HG02981 (cell line): ENCODE measurements at regions not wholly inside any gene's neighbourhood (a gene's known extent, or its start where the extent isn't known, plus 50 kb on each side); places are given as distances from the start of the nearest gene placed in this dataset.

ENCODE experiments used
- ATAC-seq: cut with Tn5 transposase; IDR thresholded peaks from one replicate; pipeline ENCODE4 v1.9.1; 2021; ENCODE audit warnings: mild to moderate bottlenecking, moderate library complexity; ENCODE audit not compliant: unreplicated experiment

DNA sequence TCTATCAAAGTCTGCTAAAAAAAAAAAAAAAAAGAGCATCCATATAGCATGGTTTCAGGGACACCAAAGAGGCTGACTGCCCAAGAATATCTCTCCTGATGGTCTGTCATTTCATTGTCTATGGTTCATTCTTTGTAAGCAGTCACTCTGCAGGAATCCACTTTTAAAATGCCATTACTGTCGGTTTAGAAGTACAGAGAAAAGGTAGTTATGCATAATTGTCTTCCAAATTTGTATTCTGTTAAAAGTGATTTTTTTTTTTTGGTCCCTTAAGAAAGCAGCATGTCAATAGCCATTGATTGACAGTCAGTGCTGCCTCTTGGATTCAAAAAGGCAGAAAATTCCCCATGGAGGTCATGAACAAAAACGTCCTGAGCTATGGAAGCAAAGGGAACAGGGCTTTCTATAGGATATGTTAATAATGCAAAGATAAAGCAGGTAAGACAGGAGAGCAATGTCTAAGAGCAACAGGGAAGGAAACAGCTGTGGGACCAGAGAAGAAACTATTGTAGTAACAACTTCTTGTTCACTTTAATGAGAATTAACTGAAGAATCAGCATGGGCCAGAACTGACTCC is 245.8 kb downstream of the TMX3 start:
- ATAC-seq, result no peak

- peak; percentile 71 for ATAC-seq
Measured at GRCh38 chr18:68467957-68468356, 247.0 kb downstream of the TMX3 start.

DNA sequence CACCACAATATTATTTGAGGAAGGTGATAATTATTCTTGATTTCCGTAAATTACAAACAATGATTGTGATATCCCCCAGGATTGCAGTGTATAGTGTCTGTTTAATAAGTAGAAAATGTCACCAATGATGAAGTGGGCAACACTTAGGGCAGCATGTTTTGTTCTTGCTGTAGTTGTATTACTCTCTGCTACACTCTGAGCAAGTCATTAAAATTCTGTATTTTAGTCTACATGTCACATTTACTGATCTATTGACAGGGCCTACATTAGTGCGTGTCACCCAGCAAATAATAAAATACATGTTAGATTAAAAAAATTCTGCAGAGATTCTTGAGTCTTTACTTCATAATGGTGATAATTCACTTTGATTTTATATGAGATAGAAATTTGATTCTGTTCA is 247.6 kb downstream of the TMX3 start:
- ATAC-seq, result no peak

DNA sequence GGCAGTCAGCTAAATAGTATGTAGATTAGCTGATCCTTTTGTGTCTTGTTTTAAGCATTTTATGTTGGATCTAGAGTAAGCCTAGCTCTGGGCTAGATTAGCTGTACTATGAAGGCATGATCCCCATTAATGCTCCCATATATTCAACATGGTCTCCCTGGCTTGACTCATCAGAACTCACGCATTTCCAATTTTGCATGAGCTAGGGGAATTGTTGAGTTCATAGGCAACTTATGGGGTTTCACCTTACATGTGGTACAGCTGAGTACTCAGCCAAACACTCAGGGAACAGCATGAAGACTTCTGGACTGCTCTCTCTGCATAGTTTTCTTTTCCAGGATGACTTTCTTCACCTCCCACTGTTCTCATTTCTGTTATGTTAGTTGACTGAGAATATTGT is 248.2 kb downstream of the TMX3 start:
- ATAC-seq, result no peak

- ATAC-seq, result no peak
Measured at GRCh38 chr18:68462766-68463165, 252.1 kb downstream of the TMX3 start.

- ATAC-seq, result no peak
Measured at GRCh38 chr18:68462148-68462547, 252.8 kb downstream of the TMX3 start.

GRCh38 chr18:68461481-68462018 is 253.4 kb downstream of the TMX3 start:
- ATAC-seq, result no peak

DNA sequence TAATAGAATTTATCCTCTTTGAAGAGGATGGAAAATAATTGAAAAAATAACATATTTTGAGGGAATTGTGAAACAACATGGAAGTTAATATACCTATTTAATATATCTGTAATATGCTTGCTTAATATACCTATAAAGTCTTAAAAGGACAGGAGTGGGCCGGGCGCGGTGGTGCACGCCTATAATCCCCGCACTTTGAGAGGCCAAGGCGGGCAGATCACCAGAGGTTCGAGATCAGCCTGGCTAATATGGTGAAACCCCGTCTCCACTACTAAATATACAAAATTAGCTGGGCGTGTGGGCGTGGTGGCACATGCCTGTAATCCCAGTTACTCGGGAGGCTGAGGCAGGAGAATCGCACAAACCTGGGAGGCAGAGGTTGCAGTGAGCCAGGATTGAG is 254.9 kb downstream of the TMX3 start:
- no peak for ATAC-seq

DNA sequence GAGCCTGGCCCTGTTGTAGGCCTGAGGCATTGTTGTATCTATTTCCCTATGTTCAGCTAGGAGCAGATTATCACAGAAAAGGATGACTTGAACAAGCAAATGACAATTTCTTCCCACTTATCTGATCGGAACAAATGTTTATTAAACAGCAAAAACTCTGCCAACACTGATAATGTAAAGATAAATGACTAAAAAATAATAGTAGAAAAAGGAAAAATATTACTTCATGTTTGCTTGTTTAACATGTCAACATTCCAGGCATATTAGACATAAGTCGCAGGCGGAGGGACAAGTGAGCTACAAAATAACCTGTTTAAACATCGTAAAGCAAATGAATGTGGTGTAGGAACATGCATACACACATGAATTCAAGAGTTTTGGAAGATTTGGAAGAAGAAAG is 257.9 kb downstream of the TMX3 start:
- ATAC-seq, result no peak

- no peak for ATAC-seq
Measured at GRCh38 chr18:68455229-68455603, 259.7 kb downstream of the TMX3 start.

GRCh38 chr18:68454511-68455228 is 260.2 kb downstream of the TMX3 start:
- no peak for ATAC-seq

GRCh38 chr18:68449292-68449691 is 265.6 kb downstream of the TMX3 start:
- no peak for ATAC-seq

GRCh38 chr18:68448736-68449135 is 266.2 kb downstream of the TMX3 start:
- no peak for ATAC-seq

DNA sequence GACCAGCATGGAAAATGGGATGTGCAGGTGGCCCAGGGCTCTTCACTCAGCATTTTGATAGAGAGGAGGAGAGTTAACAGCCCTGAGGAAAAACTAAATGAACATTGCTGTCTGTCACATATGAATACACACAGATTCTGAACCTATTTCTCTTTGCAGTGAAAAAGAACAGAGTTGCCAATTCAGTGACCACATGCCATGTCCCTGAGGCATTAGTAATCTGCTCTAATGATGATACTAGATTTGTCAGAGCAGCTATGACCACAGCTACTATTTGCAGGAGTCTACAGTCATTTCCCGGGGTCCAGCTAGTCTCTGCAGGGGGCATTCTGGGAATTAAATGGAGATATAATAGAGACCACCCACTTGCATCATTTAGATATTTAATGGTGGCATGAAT is 267.6 kb downstream of the TMX3 start:
- no peak for ATAC-seq

- ATAC-seq, result no peak
Measured at GRCh38 chr18:68445668-68446426, 269.1 kb downstream of the TMX3 start.

DNA sequence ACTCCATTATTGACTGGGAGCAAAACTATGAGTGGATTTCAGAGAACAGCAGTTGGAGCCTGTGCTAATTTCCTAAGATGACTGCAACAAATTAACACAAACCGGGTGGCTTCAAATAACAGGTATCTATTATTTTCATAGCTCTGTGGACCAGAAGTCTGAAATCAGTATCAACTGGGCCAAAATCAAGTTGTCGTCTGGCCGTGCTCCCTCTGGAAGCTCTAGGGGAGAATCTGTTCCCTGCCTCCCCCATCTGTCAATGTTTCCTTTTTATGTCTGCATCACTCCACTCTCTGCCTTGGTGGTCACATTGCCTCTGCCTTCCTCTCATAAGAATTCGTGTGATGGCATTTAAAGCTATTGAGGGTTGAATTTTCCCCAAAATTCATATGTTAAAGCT is 269.8 kb downstream of the TMX3 start:
- ATAC-seq, result no peak

DNA sequence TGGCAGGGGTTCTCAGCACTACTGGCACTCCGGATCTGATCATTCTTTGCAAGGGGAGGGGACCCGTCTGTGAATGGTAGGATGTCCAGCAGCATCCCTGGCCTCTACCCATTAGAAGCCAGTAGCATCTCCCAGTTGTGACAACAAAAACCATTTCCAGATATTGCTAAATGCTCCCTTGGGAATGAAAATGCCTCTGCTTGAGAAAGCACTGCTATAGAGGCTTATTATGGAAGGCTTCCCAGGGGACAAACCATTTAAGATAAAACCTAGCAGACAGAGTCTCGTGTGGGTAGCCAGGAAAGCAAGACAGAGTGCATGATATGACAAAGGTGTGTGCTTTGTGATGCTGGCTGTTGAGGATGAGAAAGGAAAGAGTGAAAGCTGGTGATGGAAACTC is 273.7 kb downstream of the TMX3 start:
- no peak for ATAC-seq

- no peak for ATAC-seq
Measured at GRCh38 chr18:68440433-68440832, 274.5 kb downstream of the TMX3 start.

DNA sequence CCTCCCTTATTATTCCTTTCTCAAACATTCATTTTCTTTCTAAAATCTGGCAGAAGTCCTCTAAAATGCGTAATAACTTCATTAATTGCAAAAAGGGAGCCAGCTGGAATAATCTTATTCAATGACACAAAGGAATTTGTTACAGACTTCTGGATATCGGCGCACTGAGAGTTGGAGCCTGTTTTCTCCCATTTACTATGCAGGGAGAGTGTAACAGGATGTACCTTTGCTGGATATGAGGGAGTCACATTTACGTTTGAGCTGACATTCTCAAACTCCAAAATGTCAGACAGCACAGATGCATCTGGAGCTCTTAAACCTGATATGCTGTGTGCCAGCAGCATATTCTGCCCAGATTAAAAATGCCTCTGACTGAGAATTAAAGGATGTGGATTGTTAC is 275.3 kb downstream of the TMX3 start:
- no peak for ATAC-seq

- ATAC-seq, result no peak
Measured at GRCh38 chr18:68438983-68439382, 275.9 kb downstream of the TMX3 start.

DNA sequence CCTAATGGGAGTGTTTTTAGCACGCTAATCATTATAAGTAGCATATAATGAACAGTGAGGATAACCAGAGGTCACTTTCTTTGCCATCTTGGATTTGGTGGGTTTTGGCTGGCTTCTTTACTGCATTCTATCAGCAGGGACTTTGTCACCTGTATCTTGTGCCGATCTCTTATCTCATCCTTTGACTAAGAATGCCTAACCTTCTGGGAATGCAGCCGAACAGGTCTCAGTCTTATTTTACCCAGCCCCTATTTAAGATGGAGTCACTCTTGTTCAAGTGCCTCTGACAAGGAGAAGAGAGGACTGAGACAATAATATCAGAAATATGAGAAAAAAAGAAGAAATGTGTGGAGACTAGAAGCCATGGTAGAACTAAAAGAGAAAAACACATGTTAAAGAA is 276.4 kb downstream of the TMX3 start:
- ATAC-seq, result no peak

DNA sequence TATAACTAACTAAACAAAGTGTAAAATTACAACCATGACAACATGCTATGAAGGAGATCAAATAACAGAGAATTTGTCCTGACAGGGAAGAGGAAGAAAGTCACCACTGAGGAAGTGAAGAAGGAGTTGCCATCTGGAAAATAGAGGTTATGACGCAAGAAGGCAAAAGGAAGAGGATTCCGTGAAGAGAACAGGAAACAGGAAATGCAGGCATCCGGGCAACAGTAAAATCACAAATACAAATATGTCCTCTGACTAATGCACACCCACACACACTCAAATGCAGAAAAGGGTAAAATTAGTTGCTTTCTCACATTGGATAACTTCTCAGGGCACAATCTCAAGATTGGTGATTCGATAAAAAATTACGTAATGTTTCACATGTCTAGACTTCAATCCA is 278.4 kb downstream of the TMX3 start:
- no peak for ATAC-seq
